TTC549 (cell line): ENCODE measurements at regions not wholly inside any gene's neighbourhood (a gene's known extent, or its start where the extent isn't known, plus 50 kb on each side); places are given as distances from the start of the nearest gene placed in this dataset.
A peak's percentile ranks its signal among the peaks of the same experiment; 100 is the strongest.

Experiments
- FAIRE-seq: peaks from 2 replicates; lab custom pipeline; 2012; peaks lifted over from hg19 to GRCh38; lab: Jason Lieb, UNC

DNA sequence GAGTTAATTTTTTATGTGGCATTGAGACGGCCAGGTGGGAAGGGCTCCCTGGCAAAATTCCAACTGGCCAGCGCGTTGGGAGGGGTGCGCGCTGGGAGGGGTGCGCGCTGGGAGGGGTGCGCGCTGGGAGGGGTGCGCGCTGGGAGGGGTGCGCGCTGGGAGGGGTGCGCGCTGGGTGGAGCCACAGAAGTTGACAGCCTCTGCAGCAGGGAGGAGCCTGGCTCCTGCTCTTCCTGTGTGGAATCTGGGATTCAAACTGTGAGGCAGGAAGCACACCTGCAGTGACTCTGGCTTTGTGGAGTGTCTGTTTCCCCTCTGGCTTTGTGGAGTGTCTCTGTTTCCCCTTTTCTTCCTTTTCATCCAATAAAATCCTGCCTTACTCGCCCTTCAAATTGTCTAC is 147.9 kb upstream of the CBLN2 start:
- no peak for FAIRE-seq

DNA sequence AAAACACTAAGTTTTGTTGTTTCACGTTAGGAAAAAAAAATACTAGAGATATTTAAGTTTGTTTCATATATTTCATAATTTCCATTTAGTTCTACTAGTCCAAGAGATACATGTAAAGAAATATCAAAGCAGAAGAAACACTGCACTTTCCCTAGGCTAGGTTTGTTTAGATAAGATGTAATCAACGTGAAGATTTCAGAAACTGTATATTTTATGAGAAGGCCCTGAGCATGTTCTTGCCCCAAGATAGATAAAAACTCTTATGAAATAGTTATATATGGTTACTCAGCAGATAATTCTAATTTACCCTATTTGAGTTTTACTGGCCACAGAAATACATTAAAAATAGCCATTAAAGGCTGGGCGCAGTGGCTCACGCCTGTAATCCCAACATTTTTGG is 143.6 kb upstream of the CBLN2 start:
- FAIRE-seq, result no peak

DNA sequence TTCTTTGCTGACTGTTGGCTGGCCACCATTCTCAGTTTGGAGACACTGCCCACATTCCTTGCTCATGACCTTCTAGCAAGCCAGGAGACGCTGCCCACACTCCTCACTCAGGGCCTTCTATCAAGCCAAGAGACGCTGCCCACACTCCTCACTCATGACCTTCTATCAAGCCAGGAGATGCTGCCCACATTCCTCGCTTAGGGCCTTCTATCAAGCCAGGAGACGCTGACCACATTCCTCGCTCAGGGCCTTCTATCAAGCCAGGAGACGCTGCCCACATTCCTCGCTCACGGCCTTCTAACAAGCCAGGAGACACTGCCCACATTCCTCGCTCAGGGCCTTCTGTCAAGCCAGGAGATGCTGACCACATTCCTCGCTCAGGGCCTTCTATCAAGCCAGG is 131.3 kb upstream of the CBLN2 start:
- no peak for FAIRE-seq

DNA sequence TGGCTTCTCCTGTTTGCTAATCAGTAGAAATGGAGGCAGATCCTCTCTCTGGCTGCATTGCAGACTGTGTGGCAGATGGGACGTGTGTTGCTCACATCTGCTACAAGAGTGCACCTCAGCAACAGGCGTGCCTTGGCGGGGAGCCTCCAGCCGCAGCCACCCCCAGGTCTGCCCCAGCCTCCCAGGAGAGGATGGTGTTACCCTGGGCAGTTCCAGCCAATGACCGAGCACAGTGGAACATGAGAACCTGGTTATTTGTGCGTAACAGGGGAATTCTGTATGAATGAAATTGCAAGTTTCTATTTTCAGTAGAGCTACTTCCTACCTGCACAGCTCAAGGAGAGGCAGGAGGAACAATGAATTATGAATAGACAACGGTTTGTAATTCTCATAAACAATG is 130.6 kb upstream of the CBLN2 start:
- FAIRE-seq, result no peak

DNA sequence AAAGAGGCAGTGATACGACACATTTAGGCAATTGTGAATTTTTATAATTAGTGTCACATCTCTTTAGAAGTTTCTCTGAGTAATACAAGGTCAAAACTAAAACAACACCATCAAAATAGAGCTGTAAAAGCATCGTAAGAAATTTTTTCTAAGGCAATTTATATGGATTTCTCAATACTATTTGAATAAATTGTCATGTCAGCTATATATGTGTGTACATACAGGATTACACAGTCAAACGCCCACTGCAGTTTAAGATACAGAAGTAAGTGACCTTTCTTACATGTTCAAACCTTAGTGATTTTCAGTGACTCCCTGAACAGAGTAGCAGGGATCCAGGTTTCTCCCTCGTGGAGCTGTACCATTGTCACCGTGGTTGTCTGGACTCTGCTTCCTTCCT is 129.1 kb upstream of the CBLN2 start:
- no peak for FAIRE-seq

DNA sequence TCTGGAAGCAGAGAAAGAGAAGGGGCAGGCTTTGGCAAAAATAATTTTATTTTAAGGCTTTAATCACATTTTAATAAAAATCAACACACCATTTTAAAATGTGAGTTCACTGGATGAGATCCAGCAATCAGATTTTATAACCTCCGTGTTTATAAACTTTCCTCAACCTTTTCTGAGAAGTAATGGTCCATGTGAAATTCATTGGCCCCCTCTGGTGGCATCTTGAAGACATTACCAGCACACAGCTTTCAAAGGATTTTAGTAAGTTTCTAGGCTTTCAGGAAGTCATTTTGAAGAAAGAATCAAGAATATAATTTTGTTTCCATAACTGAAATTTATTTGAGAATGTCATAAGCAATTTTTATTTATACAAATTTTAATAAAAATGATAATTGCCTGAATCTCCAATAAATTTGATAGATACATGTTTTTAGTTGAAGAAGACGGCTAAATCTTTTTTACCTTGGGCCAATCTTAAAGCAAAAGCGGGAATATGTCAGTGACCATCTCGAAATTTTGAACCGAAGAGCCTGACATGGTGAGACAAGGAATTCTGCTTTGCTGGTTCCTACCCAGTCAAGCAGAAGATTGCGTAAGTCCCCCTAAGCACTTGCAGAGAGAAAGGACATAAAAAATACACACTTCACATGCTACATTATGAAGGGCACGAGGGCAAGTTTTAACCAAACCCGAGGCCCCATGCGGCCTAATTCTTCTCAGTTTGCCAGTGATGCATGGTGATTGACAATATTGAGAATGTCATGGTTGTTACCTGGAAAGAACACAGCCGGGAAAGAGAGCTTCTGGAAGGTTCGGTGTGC is 128.4 kb upstream of the CBLN2 start:
- FAIRE-seq, result peak; percentile 95

DNA sequence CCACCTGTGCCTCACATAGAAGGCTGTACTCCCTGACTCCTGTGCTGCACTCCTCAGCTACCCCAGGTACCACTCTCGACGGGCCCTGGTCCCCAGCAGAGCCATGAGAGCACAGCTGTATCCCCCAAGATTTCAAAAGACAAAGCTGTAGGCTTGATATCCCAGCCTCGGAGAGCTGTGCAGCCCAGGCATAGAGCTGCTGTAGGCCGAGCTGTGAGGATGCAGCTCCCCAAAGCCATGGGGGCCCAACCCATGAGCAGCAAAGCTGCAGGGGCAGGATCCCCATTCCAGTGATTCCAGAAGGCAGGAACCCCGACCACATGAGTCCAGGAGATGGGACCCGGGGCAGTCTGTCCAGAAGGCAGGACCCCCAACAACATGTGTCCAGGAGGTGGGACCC is 123.8 kb upstream of the CBLN2 start:
- FAIRE-seq, result no peak

DNA sequence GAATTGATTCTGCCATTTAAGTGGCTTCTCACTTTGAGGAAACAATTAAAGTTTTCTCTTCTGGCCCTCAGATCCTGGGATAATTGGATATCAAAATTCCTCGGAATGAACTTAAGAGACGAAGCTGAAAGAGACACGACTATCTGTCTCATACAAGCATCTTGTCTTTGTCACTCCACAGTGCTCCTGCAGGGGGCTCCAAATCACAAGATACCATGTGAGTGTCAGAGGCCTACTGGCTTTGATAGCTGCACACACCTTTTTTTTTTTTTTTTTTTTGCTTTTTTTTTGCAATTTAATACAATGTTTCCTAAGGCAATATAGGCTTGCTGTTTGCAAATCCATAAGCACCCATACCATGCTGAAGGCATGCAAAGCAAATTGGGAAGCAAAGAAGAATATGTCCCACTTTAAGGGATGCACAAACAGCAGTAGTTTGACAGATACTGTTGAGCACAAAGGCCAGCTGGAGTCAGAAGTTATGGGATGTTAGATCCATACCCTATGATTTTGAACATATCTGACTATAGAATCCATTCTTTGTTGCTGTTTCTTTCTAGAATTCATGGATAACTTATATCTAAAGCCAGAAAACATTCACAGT is 109.0 kb upstream of the CBLN2 start:
- no peak for FAIRE-seq

DNA sequence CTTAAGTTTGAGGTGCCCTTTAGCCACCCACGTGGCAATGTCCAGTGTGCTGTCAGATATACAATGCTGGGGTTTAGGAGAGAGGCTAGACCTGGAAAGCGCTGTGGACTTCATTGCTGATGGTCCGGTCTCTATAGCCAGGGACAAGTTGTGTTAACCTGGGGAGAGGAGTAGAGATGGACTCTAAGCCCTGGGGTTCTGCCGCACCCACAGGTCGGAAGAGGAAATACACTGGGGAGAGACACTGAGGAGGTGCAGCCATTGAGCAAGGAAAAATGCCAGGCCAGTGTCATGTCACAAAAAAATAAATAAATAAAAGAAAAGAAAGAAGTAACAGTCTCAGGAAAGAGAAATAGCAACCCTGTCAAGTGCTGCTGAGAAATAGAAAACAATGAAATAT is 106.9 kb upstream of the CBLN2 start:
- no peak for FAIRE-seq

DNA sequence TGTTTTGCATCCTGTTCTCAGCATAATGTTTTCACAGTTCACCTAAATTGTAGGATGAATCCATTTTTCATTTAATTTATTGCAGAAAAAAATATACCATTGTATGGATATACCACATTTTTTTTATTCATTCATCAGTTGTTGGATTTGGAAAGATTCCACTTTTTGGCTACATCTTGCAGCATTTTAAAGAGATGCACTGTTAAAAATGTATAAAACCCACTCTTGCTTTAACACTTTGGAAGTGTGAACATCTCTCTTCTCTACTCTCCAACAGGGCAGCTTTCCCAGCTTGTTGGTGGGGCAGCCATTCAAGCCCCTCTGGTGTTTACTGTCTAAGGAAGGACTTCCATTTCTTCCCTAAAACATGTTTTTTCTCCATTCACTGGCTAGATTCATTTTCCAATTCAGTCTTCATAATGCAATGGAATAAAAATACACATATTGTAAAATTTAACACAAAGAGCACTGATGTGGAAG is 104.4 kb upstream of the CBLN2 start:
- FAIRE-seq, result no peak

DNA sequence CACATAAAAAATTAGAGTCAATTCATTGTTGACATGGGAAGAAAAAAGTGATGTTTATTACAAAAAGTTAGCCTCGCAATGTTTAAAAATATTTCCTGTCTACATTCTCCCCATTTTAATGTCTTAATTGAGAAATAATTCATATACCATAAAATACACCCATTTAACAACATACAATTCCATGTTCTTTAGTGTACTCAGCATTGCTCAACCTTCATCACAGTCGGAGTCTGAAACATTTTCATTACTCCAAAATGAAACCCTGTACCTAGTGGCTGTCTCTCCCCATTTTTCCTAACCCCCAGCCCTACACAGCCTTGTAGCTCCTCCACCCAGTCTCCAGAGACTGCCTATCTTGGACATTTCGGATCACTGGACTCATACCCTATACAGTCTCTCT is 103.9 kb upstream of the CBLN2 start:
- FAIRE-seq, result no peak

DNA sequence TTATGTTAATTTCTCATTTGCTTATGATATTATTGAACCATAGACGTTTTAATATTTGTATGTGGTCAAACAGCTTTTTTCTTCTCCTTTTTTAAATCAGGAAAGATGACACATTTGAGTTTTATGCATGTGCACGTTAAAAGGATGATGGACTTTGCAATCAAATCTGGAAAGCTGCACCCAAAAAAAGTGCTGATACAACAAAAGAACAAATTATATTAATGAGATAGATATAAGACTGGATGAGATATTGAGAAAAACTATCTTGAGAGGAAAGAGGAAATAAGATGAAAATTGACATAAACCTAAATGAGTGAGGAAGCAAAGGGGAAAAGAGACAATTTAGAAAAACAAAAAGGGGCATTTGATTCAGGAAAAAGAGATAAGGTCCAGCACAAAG is 96.4 kb upstream of the CBLN2 start:
- no peak for FAIRE-seq

DNA sequence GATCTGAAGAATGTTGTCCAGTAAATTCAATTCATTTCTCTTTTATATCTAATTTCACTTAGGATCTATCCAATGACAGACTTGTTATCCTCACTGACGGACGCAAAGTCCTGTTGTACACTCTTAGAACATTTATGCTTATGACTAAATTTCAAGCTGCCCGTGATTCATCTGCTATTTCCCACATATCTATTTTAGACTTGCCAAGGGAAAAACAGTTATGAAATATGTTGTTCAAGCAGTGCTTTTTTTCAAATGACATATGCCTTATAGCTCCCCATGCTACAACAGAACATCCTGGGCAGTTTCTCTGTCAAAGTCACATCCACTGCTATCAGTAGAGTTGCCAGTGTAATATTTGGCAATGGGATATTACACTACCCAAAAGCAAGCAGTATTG is 94.2 kb upstream of the CBLN2 start:
- FAIRE-seq, result no peak

DNA sequence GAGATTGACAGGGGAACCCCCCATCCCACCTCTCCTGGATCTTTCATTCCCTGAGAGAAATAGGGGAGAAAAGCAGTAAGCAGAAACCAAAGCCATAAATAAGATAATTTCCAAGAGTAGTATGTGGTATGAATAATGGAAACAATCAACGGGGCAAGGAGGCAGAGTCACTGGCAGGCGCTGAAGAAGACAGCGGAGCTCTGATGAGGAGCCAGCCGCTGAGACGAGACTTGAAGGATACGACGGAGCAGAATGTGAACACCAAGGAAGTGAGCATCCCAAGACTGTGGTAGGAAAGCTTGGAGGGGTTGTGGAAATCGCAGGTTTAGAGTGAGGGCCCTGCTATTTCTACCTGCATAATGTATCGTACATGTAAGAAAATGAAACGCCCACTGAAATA is 93.6 kb upstream of the CBLN2 start:
- no peak for FAIRE-seq

DNA sequence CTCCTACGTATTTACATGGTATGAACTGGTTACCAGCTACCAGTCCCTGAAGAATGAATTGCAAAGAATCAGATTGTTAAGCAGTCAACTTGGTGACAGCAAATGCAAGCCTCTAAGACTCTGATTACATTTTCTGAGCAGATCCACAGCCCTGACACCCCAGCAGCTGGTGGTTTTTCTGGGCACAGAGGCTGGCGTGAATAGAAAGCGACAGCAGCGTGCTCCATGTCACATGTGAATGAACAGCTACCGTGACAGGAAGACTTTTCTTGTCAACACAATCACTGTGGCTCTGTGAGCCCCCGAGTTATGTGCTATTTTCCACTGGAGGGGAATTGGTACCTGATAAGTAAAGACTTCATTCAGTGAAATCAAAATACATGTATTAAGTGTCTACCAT is 93.2 kb upstream of the CBLN2 start:
- FAIRE-seq, result no peak

DNA sequence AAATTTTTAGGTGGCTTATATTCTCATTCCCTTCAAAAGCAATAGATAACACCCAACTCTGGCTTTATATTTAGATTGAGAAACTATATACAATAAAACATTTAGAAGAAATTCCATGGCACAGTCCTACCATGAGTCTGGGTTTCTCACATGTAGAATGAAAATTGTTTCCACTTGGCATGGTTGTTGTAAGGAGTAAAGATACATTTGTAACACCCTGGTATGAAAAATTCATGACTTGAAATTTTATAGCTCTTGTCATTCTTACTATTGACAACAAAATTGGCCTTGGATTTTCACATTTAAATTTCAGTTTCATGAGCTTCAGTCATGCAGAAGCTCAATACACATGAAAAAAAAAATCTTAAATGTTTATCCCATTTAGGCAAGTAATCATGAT is 92.5 kb upstream of the CBLN2 start:
- FAIRE-seq, result no peak

DNA sequence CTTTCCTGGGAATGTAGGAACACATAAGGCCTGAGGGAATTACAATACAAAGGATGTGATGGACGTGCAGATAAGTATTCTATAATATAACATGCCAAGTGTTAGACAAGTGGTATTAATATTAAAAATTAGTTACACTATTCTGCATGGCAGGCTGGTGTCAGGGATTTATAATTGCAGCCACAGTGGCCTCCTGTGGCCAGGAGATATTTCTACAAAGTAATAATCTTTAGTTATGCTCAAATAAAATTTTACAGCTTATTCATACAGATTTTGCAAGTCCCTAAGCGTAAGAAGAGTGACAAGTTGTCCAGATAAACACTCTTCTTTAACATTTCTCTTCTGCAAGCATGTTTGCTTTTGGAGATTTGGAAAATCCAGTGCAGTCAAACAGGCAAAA is 90.4 kb upstream of the CBLN2 start:
- FAIRE-seq, result no peak

DNA sequence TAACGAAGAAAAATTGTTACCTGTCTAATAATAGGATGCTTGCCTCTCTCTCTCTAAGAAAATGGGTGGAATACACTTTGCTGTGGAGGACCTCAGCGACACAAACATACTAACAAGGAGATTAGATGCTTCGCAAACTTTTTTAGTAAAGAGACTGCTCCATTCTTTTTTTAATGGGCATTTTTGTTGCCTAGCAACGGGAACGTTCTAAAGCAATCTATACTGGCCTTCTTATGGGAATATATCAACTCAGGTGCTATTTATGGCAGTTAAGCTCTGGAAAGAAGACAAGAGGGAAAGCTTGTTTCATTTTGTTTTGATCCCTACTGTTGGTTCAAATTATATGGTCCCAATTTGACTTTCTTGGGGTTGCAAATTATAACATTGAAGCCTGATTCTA is 86.8 kb upstream of the CBLN2 start:
- FAIRE-seq, result no peak

DNA sequence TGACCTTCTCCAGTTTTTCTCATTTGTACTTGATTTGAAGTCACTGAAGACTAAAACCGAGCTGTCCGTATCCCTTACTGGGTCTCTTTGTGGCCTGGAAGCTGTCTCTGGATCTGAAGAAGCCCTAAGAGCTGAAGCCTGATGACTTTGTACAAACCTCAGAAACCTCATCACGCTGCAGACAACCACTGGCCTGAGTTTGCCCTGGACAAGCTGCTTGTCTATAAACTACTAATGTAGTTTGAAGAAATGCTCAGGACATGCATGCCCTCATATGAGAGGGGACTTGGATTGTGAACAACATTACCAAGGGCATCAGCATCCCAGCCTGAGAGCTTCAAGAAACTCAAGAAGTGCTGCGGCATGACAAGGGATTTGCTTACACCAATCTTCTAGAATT is 79.3 kb upstream of the CBLN2 start:
- FAIRE-seq, result no peak

DNA sequence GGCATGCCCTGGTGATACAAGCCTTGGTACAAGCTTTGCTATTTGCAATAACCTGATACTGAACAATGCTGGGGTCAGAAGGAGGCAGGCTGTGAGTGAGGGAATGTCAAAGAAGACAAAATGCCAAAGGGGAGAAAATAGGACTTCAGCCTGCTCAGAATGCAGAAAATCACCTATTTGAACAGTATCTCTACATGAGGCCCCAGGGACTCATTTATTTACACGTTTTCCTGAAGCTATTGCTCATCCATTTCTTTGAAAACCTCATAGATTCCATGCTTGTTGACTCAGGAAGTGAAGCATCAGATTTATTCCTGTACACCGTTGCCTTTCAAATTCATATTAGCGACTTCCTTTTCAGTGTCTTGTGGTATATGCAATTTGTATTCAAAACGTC is 69.4 kb upstream of the CBLN2 start:
- no peak for FAIRE-seq

DNA sequence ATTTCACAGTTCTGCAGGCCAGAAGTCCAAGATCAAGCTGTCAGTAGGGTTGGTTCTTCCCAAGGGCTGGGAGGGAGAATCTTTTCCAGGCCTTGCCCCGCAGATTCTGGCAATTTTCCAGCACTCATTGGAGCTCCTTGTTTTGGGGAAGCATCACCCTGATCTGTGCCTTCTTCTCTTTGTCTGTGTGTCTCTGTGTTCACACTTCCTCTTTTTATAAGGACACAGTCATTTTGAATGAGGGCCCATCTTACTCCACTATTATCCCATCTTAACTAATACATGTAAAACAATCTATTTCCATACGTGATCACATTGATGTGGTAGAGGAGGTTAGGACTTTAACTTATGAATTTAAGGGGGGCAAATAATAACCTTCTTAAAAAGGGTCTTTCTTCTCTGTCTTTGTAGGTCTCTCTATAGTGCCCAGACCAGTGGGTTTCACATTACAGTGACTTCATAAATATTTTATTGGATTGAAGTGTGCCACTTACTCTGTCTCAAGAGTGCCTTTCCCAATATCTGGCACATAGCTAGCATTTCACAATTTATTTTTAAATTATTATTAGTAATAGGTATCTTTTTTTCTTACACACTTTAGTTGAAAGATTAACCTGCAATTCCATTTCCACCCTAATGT is 68.9 kb upstream of the CBLN2 start:
- FAIRE-seq, result no peak

DNA sequence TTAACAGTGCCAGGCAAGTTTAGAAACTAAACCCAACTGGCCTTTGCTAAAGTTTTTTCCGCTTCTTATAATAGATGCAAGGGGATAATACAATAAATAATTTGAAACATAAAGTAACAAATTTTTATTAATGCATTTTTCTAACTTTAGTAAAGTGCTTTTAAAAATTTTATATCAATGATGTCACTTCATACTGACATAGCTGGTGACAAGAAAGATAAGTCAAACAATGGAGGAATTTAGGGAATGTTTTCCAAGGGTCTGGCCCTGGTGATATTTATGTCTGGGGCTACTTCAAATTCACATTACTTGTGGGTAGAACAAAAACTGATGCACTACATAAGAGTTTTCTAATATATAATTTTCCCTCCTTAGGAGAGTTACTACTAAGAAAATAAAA is 61.2 kb upstream of the CBLN2 start:
- FAIRE-seq, result no peak

DNA sequence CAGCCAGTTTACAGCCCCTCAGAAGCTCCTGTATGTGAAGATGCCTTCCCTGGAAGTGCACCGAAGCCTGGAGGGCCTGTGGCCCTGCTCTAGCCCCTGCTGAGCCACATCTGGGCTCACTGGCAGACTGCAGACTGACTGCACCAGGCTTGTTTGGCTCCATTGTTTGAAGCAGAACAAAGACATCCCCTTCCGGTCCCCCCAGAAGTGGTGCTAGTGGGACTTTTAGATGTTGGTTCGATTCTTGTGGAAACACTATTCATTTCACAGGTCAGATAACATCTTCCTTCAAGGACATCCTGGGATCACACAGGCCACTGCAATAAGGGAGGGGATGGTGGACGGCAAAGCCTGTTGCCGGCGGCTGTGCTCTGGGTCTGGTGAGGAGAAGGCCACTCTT is 57.8 kb upstream of the CBLN2 start:
- FAIRE-seq, result no peak

DNA sequence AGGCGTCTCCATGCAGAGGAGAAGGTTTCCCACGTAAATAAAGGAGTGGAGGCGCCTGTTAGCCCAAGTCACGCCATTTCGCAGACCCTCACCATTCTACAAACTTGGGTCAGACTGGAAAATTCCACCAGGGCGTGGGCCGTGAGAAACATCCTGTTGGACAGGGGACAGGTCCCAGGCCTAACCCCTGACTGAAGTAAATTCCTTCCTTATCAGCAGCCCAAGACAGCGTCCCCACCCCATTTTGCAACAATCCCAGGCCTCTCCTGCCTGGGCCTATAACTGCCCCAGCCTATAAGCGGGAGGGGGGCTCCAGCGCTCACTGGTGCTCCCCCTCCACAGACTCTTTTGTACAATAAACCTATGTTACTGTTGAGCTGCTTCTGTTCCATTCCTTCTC is 57.3 kb upstream of the CBLN2 start:
- no peak for FAIRE-seq
